ENCODE measurements at regions not wholly inside any gene's neighbourhood (a gene's known extent, or its start where the extent isn't known, plus 50 kb on each side); places are given as distances from the start of the nearest gene placed in this dataset.

- H3K4me3 ChIP-seq (ENCODE audit: insufficient read depth, low read depth, low read length), result no peak overlapping the region
- no peaks in the 10 kb centered on the region for H3K36me3 ChIP-seq (ENCODE audit: control insufficient read depth, insufficient read depth, low read length)
- no peaks in the 10 kb centered on the region for H3K9me3 ChIP-seq (ENCODE audit: control insufficient read depth, low read length)
- no peaks in the 10 kb centered on the region for H3K27me3 ChIP-seq (ENCODE audit: control insufficient read depth, insufficient read depth, low read length, poor library complexity, severe bottlenecking)
- 72 to 78% methylated on average over 2 to 3 of the region's 3 CpGs for WGBS, 2 experiments
- no peaks in the 10 kb centered on the region for H3K4me1 ChIP-seq (ENCODE audit: control insufficient read depth, insufficient read depth, low read length)
- H3K27ac ChIP-seq (ENCODE audit: insufficient read depth, low read depth, low read length, poor library complexity, severe bottlenecking), result no peak overlapping the region
These were observed 307.4 kb downstream of the NUAK1 start for GRCh38 chr12:105831372-105831771.

- Histone ChIP-seq H3K9me3 (ENCODE audit: control insufficient read depth, low read length) (no peaks in the 10 kb centered on the region), H3K4me3 (ENCODE audit: insufficient read depth, low read depth, low read length) (no peak overlapping the region), H3K4me1 (ENCODE audit: control insufficient read depth, insufficient read depth, low read length) (no peaks in the 10 kb centered on the region), H3K27me3 (ENCODE audit: control insufficient read depth, insufficient read depth, low read length, poor library complexity, severe bottlenecking) (no peaks in the 10 kb centered on the region), H3K36me3 (ENCODE audit: control insufficient read depth, insufficient read depth, low read length) (no peaks in the 10 kb centered on the region), H3K27ac (ENCODE audit: insufficient read depth, low read depth, low read length, poor library complexity, severe bottlenecking) (no peak overlapping the region)
- 94 to 95% methylated on average over 6 of the region's 6 CpGs for WGBS, 2 experiments
These were observed 306.7 kb downstream of the NUAK1 start for GRCh38 chr12:105832021-105832420.

- H3K9me3 ChIP-seq (ENCODE audit: control insufficient read depth, low read length), result no peaks in the 10 kb centered on the region
- H3K4me1 ChIP-seq (ENCODE audit: control insufficient read depth, insufficient read depth, low read length), result no peaks in the 10 kb centered on the region
- no peak overlapping the region for H3K4me3 ChIP-seq (ENCODE audit: insufficient read depth, low read depth, low read length)
- no peaks in the 10 kb centered on the region for H3K27me3 ChIP-seq (ENCODE audit: control insufficient read depth, insufficient read depth, low read length, poor library complexity, severe bottlenecking)
- WGBS, 2 experiments, result 92 to 94% methylated on average over 4 of the region's 4 CpGs
- no peak overlapping the region for H3K27ac ChIP-seq (ENCODE audit: insufficient read depth, low read depth, low read length, poor library complexity, severe bottlenecking)
- no peaks in the 10 kb centered on the region for H3K36me3 ChIP-seq (ENCODE audit: control insufficient read depth, insufficient read depth, low read length)
These were observed 305.9 kb downstream of the NUAK1 start for GRCh38 chr12:105832806-105833205.

- WGBS, 2 experiments, result 85 to 100% methylated on average over 2 of the region's 2 CpGs
- Histone ChIP-seq H3K27ac (ENCODE audit: insufficient read depth, low read depth, low read length, poor library complexity, severe bottlenecking) (no peak overlapping the region), H3K4me3 (ENCODE audit: insufficient read depth, low read depth, low read length) (no peak overlapping the region), H3K9me3 (ENCODE audit: control insufficient read depth, low read length) (no peaks in the 10 kb centered on the region), H3K36me3 (ENCODE audit: control insufficient read depth, insufficient read depth, low read length) (no peaks in the 10 kb centered on the region), H3K27me3 (ENCODE audit: control insufficient read depth, insufficient read depth, low read length, poor library complexity, severe bottlenecking) (no peaks in the 10 kb centered on the region), H3K4me1 (ENCODE audit: control insufficient read depth, insufficient read depth, low read length) (no peaks in the 10 kb centered on the region)
These were observed 304.3 kb downstream of the NUAK1 start for GRCh38 chr12:105834496-105834895.

- Histone ChIP-seq H3K27me3 (ENCODE audit: control insufficient read depth, insufficient read depth, low read length, poor library complexity, severe bottlenecking) (no peaks in the 10 kb centered on the region), H3K36me3 (ENCODE audit: control insufficient read depth, insufficient read depth, low read length) (no peaks in the 10 kb centered on the region)
- WGBS, 2 experiments, result 94 to 95% methylated on average over 4 of the region's 4 CpGs
These were observed 303.0 kb downstream of the NUAK1 start for GRCh38 chr12:105835580-105836241.

GRCh38 chr12:105836242-105836622 is 302.5 kb downstream of the NUAK1 start:
- H3K9me3 ChIP-seq (ENCODE audit: control insufficient read depth, low read length), result no peaks in the 10 kb centered on the region
- WGBS, 2 experiments, result 95 to 99% methylated on average over 2 of the region's 2 CpGs
- no peaks in the 10 kb centered on the region for H3K4me1 ChIP-seq (ENCODE audit: control insufficient read depth, insufficient read depth, low read length)
- no peaks in the 10 kb centered on the region for H3K36me3 ChIP-seq (ENCODE audit: control insufficient read depth, insufficient read depth, low read length)
- no peaks in the 10 kb centered on the region for H3K27me3 ChIP-seq (ENCODE audit: control insufficient read depth, insufficient read depth, low read length, poor library complexity, severe bottlenecking)
- H3K27ac ChIP-seq (ENCODE audit: insufficient read depth, low read depth, low read length, poor library complexity, severe bottlenecking), result no peak overlapping the region
- no peak overlapping the region for H3K4me3 ChIP-seq (ENCODE audit: insufficient read depth, low read depth, low read length)

More at GRCh38 chr12:105835580-105836241, 303.0 kb downstream of the NUAK1 start:
- no peaks in the 10 kb centered on the region for H3K4me1 ChIP-seq (ENCODE audit: control insufficient read depth, insufficient read depth, low read length)
- H3K9me3 ChIP-seq (ENCODE audit: control insufficient read depth, low read length), result no peaks in the 10 kb centered on the region
- no peak overlapping the region for H3K27ac ChIP-seq (ENCODE audit: insufficient read depth, low read depth, low read length, poor library complexity, severe bottlenecking)
- H3K4me3 ChIP-seq (ENCODE audit: insufficient read depth, low read depth, low read length), result no peak overlapping the region

GRCh38 chr12:105839629-105840127 is 299.1 kb downstream of the NUAK1 start:
- H3K9me3 ChIP-seq (ENCODE audit: control insufficient read depth, low read length), result no peaks in the 10 kb centered on the region
- H3K27ac ChIP-seq (ENCODE audit: insufficient read depth, low read depth, low read length, poor library complexity, severe bottlenecking), result no peak overlapping the region
- WGBS, 2 experiments, result 95 to 98% methylated on average over 4 of the region's 4 CpGs
- no peaks in the 10 kb centered on the region for H3K36me3 ChIP-seq (ENCODE audit: control insufficient read depth, insufficient read depth, low read length)
- no peak overlapping the region for H3K4me3 ChIP-seq (ENCODE audit: insufficient read depth, low read depth, low read length)
- H3K27me3 ChIP-seq (ENCODE audit: control insufficient read depth, insufficient read depth, low read length, poor library complexity, severe bottlenecking), result no peaks in the 10 kb centered on the region
- no peaks in the 10 kb centered on the region for H3K4me1 ChIP-seq (ENCODE audit: control insufficient read depth, insufficient read depth, low read length)

GRCh38 chr12:105840384-105840783 is 298.4 kb downstream of the NUAK1 start:
- H3K36me3 ChIP-seq (ENCODE audit: control insufficient read depth, insufficient read depth, low read length), result no peaks in the 10 kb centered on the region
- H3K4me3 ChIP-seq (ENCODE audit: insufficient read depth, low read depth, low read length), result no peak overlapping the region
- no peaks in the 10 kb centered on the region for H3K27me3 ChIP-seq (ENCODE audit: control insufficient read depth, insufficient read depth, low read length, poor library complexity, severe bottlenecking)
- 93 to 96% methylated on average over 4 of the region's 4 CpGs for WGBS, 2 experiments
- H3K9me3 ChIP-seq (ENCODE audit: control insufficient read depth, low read length), result no peaks in the 10 kb centered on the region
- no peaks in the 10 kb centered on the region for H3K4me1 ChIP-seq (ENCODE audit: control insufficient read depth, insufficient read depth, low read length)
- H3K27ac ChIP-seq (ENCODE audit: insufficient read depth, low read depth, low read length, poor library complexity, severe bottlenecking), result no peak overlapping the region

- H3K9me3 ChIP-seq (ENCODE audit: control insufficient read depth, low read length), result no peaks in the 10 kb centered on the region
- no peaks in the 10 kb centered on the region for H3K27me3 ChIP-seq (ENCODE audit: control insufficient read depth, insufficient read depth, low read length, poor library complexity, severe bottlenecking)
- H3K36me3 ChIP-seq (ENCODE audit: control insufficient read depth, insufficient read depth, low read length), result no peaks in the 10 kb centered on the region
- 82 to 86% methylated on average over 4 of the region's 4 CpGs for WGBS, 2 experiments
- no peaks in the 10 kb centered on the region for H3K4me1 ChIP-seq (ENCODE audit: control insufficient read depth, insufficient read depth, low read length)
- no peak overlapping the region for H3K27ac ChIP-seq (ENCODE audit: insufficient read depth, low read depth, low read length, poor library complexity, severe bottlenecking)
- no peak overlapping the region for H3K4me3 ChIP-seq (ENCODE audit: insufficient read depth, low read depth, low read length)
These were observed 296.9 kb downstream of the NUAK1 start for GRCh38 chr12:105841840-105842239.

GRCh38 chr12:105843561-105843960 is 295.2 kb downstream of the NUAK1 start:
- H3K4me1 ChIP-seq (ENCODE audit: control insufficient read depth, insufficient read depth, low read length), result no peaks in the 10 kb centered on the region
- no peaks in the 10 kb centered on the region for H3K36me3 ChIP-seq (ENCODE audit: control insufficient read depth, insufficient read depth, low read length)
- 86 to 90% methylated on average over 2 of the region's 2 CpGs for WGBS, 2 experiments
- H3K4me3 ChIP-seq (ENCODE audit: insufficient read depth, low read depth, low read length), result no peak overlapping the region
- H3K27ac ChIP-seq (ENCODE audit: insufficient read depth, low read depth, low read length, poor library complexity, severe bottlenecking), result no peak overlapping the region
- no peaks in the 10 kb centered on the region for H3K9me3 ChIP-seq (ENCODE audit: control insufficient read depth, low read length)
- no peaks in the 10 kb centered on the region for H3K27me3 ChIP-seq (ENCODE audit: control insufficient read depth, insufficient read depth, low read length, poor library complexity, severe bottlenecking)
